A673 (cell line): ENCODE measurements at regions not wholly inside any gene's neighbourhood (a gene's known extent, or its start where the extent isn't known, plus 50 kb on each side); places are given as distances from the start of the nearest gene placed in this dataset.

Source experiments
- EZH2 ChIP-seq: fragments of 200-600 bp; sonication (generic); IDR thresholded peaks from 2 replicates; pipeline ENCODE4 v1.6.1; 2017; ENCODE audit warnings: borderline replicate concordance, low read depth, mild to moderate bottlenecking, mixed read lengths, antibody characterized with exemption, low read length; ENCODE audit not compliant: poor library complexity, severe bottlenecking
- TF ChIP-seq, protein P1 (sequence below): fragments of 300-800, 200-600 bp; sonication (generic); conservative IDR thresholded peaks from 2 replicates; pipeline ENCODE4 v1.5.1; 2017; ENCODE audit warnings: low read depth, mild to moderate bottlenecking, antibody characterized with exemption, low read length, moderate library complexity, mixed read lengths

- TF ChIP-seq, protein P1, sequence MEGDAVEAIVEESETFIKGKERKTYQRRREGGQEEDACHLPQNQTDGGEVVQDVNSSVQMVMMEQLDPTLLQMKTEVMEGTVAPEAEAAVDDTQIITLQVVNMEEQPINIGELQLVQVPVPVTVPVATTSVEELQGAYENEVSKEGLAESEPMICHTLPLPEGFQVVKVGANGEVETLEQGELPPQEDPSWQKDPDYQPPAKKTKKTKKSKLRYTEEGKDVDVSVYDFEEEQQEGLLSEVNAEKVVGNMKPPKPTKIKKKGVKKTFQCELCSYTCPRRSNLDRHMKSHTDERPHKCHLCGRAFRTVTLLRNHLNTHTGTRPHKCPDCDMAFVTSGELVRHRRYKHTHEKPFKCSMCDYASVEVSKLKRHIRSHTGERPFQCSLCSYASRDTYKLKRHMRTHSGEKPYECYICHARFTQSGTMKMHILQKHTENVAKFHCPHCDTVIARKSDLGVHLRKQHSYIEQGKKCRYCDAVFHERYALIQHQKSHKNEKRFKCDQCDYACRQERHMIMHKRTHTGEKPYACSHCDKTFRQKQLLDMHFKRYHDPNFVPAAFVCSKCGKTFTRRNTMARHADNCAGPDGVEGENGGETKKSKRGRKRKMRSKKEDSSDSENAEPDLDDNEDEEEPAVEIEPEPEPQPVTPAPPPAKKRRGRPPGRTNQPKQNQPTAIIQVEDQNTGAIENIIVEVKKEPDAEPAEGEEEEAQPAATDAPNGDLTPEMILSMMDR: no peak
- no peak for TF ChIP-seq EZH2
These were observed 109.7 kb downstream of the ZNF664 start for GRCh38 chr12:124082687-124083086.
